ENCODE measurements at regions not wholly inside any gene's neighbourhood (a gene's known extent, or its start where the extent isn't known, plus 50 kb on each side); places are given as distances from the start of the nearest gene placed in this dataset.

DNA sequence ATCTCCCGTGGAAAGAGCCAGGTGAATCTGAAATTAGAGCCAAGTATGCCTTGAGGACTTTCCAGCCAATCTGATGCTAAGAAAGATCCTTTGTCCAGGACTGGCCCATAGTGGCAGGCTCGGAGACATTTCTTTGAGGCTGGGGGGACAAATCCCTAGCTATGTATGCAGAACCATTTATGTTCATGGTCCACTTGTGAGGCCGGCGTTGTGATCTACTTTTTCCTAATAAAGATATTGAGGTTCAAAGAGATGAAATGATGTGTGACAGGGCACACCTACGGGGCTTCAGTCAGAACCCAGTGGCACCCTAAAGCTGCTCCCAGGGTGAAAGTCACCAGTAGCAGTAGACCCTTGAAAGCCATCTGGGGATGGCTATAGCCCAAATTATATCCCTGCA, 120.3 kb upstream of the MAFB start:
- Mint-ChIP-seq H3K4me1 (ENCODE audit: low read depth) (no peaks in the 10 kb centered on the region), H3K9me3 (no peaks in the 10 kb centered on the region), H3K27ac (no peak overlapping the region), H3K4me3 (no peak overlapping the region), H3K27me3 (ENCODE audit: low read depth) (peaks cover 7% of the 10 kb centered on the region), H3K36me3 (ENCODE audit: low read depth) (no peaks in the 10 kb centered on the region)

DNA sequence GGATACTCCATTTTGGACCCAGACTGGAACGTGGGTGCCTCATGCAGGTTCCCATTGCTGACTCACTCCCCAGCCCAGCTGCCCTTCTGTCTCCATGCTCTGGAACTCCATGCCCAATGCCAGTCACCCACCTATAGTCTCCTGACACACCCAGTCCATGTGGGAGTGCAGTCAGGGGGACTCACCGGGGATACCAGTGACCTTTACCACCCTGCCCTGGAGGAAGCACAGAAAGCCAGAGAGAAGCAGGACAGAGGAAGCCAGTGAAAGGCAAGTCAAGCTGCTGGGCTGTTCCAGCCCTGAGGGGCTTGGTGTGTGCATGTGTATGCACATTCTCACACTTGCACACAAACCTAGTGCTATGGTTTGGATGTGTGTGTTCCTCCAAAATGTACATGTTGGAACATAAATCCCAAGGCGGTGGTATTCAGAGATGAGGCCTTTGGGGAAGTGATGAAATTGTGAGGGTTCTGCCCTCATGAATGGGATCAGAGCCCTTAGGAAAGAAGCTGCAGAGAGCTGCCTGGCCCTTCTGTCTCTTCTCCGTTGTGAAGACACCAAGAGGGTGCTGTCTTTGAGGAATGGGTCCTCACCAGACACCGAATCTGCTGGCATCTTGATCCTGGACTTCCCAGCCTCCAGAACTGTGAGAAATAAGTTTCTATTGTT, 121.4 kb upstream of the MAFB start:
- H3K4me1 Mint-ChIP-seq (ENCODE audit: low read depth), result no peaks in the 10 kb centered on the region
- H3K9me3 Mint-ChIP-seq, result no peaks in the 10 kb centered on the region
- peaks cover 6% of the 10 kb centered on the region for H3K27me3 Mint-ChIP-seq (ENCODE audit: low read depth)
- H3K36me3 Mint-ChIP-seq (ENCODE audit: low read depth), result no peaks in the 10 kb centered on the region
- no peak overlapping the region for H3K27ac Mint-ChIP-seq
- no peak overlapping the region for H3K4me3 Mint-ChIP-seq

DNA sequence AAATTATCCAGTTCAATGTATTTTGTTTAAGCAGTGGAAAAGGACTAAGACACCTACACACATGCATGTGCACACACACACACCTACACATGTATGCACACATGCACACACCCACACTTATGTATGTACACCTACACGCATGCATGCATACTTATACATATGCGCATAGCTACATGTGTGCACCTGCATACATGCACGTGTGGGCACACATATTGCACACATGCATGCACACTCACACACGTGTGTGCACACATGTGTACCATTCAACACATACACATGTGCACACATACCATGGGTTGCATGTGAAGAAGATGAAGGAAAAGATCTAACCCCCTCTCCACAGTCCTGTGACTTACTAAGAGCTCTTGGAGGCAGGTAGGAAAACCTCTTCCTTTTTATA, 122.0 kb upstream of the MAFB start:
- no peak overlapping the region for H3K4me3 Mint-ChIP-seq
- peaks cover 3% of the 10 kb centered on the region for H3K27me3 Mint-ChIP-seq (ENCODE audit: low read depth)
- no peaks in the 10 kb centered on the region for H3K36me3 Mint-ChIP-seq (ENCODE audit: low read depth)
- H3K9me3 Mint-ChIP-seq, result no peaks in the 10 kb centered on the region
- no peak overlapping the region for H3K27ac Mint-ChIP-seq
- H3K4me1 Mint-ChIP-seq (ENCODE audit: low read depth), result no peaks in the 10 kb centered on the region

DNA sequence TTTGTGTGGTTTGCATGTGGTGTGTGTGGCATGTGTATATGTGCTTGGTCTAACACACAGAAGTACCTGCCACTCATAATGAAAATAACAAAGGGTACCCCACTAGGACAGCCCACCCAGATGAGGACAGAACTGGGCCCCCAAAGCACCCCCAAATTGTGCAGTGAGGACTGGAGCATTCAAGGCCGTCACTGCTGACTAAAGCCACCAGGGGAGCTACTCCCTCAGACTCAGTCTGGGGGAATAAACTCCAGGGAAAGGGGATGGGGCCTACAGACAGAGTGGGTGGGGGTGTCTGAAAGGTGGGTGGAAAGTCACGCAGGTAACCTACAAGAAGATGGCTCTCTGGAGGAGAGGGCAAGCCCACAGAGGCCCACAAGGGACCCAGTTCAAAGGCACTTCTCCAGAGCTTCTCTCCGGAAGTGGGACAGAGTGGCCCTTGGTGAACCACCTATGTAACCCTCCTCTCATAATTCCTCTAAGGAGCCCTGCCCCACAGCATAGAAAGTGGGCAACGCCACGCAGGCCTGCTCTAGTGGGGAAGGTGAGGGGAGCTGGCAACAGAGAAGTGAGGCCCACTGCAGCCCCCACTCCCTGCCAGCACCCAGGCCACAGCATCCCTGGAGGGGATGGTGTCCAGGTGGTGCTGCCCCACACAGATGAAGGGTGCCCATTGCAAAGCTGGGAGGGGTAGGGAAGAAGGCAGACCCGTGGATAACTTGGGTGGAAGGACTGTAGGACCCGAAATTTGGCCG, 122.8 kb upstream of the MAFB start:
- H3K4me3 Mint-ChIP-seq, result no peak overlapping the region
- no peak overlapping the region for H3K27ac Mint-ChIP-seq
- no peaks in the 10 kb centered on the region for H3K4me1 Mint-ChIP-seq (ENCODE audit: low read depth)
- H3K9me3 Mint-ChIP-seq, result no peaks in the 10 kb centered on the region
- peaks cover 3% of the 10 kb centered on the region for H3K27me3 Mint-ChIP-seq (ENCODE audit: low read depth)
- H3K36me3 Mint-ChIP-seq (ENCODE audit: low read depth), result no peaks in the 10 kb centered on the region

DNA sequence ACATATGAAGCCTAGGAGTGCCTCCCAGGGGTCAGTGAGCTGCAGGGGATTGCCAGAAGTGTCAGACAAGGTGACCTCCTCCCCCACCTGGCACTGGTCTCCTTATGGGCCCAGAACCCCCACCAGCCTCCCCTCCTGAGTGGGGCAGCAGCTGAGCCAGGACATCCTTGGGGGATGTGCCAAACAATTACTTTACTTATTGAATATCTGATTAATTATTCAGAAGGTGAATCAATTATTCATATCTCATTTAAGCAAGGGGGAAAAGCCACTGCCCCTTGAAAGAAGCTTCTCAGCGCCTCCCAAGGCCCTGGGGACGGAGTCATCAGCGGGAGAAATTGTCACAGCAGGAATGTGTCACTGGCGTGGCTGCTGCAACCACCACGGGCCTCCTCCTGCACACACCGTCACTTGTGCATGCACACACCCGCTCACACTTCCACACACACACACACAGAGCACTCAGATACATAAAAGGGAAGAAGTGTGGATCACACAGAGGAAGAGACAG, 123.4 kb upstream of the MAFB start:
- H3K4me3 Mint-ChIP-seq, result no peak overlapping the region
- H3K27ac Mint-ChIP-seq, result no peak overlapping the region
- H3K4me1 Mint-ChIP-seq (ENCODE audit: low read depth), result no peaks in the 10 kb centered on the region
- peaks cover 3% of the 10 kb centered on the region for H3K27me3 Mint-ChIP-seq (ENCODE audit: low read depth)
- H3K36me3 Mint-ChIP-seq (ENCODE audit: low read depth), result no peaks in the 10 kb centered on the region
- H3K9me3 Mint-ChIP-seq, result no peaks in the 10 kb centered on the region

DNA sequence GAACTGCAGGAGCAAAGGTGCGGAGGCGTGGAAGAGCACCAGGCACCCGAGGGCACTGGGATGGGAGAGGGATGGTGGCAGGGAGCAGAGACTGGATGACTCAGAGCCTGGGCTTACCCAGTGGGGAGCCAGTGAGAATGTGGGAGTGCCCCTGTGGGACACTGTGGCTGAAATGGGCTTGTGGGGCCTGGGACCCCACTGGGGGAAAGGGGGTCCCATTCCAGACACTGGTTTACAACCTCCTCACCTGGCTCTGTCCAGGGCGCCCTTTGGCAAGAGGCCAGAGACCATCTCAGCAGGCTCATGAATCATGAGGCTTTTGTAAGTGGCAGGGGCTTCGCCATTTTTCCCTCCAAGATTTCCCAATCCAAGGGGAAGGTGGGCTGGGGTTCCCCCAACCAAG, 124.0 kb upstream of the MAFB start:
- no peak overlapping the region for H3K27ac Mint-ChIP-seq
- H3K27me3 Mint-ChIP-seq (ENCODE audit: low read depth), result peaks cover 3% of the 10 kb centered on the region

DNA sequence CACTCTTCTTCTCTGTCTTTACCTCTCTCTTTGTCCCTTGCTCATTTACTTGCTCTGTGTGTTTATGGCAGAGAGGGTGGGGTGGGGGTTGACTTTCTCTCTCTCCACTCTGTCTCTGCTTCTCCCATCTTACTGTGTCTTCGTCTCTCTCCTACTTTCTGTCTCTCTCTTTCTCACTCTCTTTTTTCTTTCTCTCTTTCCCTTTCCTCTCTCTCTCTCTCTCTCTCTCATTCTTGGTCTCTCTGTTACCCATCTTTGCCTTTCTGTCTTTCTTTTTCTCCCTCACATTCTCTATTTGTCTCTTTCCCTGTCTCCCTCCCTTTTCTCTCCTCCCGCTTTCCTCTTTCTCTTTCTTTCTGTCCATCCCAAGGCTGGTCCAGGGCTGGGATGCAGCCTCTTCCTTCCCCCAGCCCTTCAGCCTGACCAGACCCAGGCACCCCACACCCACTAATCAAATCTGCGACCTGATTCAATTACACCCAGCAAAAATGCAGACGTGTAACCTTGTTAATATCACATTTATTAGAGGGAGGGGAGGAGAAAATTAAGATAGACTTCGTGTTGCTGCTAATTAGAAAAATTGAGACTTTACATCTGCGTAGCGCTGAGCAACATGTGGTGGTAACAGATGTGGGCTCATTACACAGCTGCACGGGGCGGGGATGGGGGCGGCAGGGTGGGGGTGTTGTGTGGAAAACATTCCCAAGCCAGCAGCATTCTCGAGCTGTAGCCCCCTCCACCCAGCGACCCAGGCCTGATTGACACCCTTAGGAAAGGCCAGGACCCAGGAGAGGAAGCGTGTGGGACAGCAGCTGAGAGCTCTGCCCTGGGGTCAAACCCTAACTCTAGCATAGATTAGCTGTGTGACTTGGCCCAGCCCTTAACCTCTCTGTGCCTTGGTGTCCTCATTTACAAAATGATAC, 124.9 kb upstream of the MAFB start:
- H3K4me3 Mint-ChIP-seq, result no peak overlapping the region
- peaks cover 3% of the 10 kb centered on the region for H3K27me3 Mint-ChIP-seq (ENCODE audit: low read depth)
- no peaks in the 10 kb centered on the region for H3K4me1 Mint-ChIP-seq (ENCODE audit: low read depth)
- H3K9me3 Mint-ChIP-seq, result peaks cover 6% of the 10 kb centered on the region
- no peaks in the 10 kb centered on the region for H3K36me3 Mint-ChIP-seq (ENCODE audit: low read depth)
- no peak overlapping the region for H3K27ac Mint-ChIP-seq

More for the DNA sequence above, 124.0 kb upstream of the MAFB start:
- no peak overlapping the region for H3K4me3 Mint-ChIP-seq
- H3K9me3 Mint-ChIP-seq, result no peaks in the 10 kb centered on the region
- H3K4me1 Mint-ChIP-seq (ENCODE audit: low read depth), result no peaks in the 10 kb centered on the region
- H3K36me3 Mint-ChIP-seq (ENCODE audit: low read depth), result no peaks in the 10 kb centered on the region

DNA sequence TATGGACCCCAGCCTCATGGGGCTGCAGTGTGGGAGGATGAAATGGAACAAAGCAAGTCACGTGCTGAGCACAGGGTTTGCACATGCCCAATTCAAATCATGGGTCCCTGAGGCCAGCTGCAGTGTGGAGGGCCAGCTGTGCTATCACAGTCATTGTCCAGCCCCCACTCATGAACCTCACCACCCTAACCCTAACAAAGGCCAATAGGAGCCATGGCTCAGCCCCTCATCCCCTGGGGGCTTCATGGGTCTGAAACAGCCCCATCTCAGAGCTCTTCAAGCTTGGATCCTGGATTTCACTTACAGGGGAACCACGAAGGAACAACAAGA, 125.6 kb upstream of the MAFB start:
- Mint-ChIP-seq H3K27ac (no peak overlapping the region), H3K9me3 (peaks cover 6% of the 10 kb centered on the region), H3K4me1 (ENCODE audit: low read depth) (no peaks in the 10 kb centered on the region), H3K36me3 (ENCODE audit: low read depth) (no peaks in the 10 kb centered on the region), H3K4me3 (no peak overlapping the region), H3K27me3 (ENCODE audit: low read depth) (peaks cover 3% of the 10 kb centered on the region)

DNA sequence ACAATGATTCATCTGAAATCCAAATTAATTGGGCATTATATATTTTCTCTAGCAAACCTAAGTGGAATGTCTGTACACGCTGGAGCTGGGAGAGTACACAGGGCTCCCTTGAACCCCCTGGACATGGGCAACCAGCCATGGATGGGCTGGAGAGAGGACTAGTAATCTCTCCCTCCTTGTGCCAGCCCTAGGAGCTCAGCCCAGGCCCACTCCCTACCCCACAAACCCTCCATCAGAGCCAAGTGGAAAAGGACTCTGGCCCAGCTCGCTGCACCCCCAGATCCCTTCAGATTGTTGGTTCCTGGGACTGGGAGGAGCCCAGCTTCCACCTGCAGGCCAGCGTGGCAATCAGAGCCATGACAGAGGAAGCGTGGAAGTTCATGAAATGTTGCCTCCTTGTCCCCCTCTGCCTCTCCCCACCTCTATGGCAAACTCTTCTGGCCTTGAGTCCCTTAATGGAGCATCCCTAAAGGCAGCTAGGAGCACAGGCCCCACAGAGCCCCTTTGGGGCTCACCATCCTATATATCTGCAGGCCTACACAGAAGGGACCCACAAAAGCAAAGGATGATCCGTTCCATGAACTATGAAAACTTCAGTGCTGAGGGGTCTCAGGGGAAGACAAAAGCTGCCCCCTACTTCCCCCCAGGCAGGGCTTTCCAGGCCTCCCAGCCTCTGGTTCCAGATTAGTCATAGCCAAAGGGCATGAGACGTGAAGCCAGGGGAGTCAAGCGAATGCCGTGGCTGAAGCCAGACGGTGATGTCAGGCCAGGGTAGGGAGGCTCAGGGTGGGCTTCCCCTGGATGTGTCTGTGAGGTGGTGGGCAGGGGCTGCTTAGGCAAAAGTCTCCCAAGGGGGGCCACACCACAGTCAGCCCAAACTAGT, 126.4 kb upstream of the MAFB start:
- Mint-ChIP-seq H3K9me3 (peaks cover 6% of the 10 kb centered on the region), H3K27ac (no peak overlapping the region), H3K36me3 (ENCODE audit: low read depth) (no peaks in the 10 kb centered on the region), H3K27me3 (ENCODE audit: low read depth) (peaks cover 3% of the 10 kb centered on the region), H3K4me1 (ENCODE audit: low read depth) (no peaks in the 10 kb centered on the region), H3K4me3 (no peak overlapping the region)

DNA sequence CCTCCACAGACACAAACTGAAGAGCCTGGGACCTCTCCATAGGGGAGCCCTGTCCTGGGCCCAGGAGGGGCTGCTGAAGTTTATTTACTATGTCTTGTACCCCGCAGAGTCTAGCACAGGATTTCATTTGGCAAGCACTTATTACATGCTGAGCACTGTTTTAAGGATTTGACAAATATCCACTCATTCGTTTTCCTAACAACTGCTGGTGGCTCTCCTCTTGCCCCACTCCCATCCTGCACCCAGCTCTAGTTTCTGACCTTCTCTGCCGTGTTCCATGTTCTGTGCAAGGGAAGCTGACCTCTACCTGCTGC, 127.0 kb upstream of the MAFB start:
- peaks cover 6% of the 10 kb centered on the region for H3K9me3 Mint-ChIP-seq
- no peak overlapping the region for H3K27ac Mint-ChIP-seq
- H3K27me3 Mint-ChIP-seq (ENCODE audit: low read depth), result peaks cover 3% of the 10 kb centered on the region
- no peaks in the 10 kb centered on the region for H3K4me1 Mint-ChIP-seq (ENCODE audit: low read depth)
- H3K36me3 Mint-ChIP-seq (ENCODE audit: low read depth), result no peaks in the 10 kb centered on the region
- no peak overlapping the region for H3K4me3 Mint-ChIP-seq

DNA sequence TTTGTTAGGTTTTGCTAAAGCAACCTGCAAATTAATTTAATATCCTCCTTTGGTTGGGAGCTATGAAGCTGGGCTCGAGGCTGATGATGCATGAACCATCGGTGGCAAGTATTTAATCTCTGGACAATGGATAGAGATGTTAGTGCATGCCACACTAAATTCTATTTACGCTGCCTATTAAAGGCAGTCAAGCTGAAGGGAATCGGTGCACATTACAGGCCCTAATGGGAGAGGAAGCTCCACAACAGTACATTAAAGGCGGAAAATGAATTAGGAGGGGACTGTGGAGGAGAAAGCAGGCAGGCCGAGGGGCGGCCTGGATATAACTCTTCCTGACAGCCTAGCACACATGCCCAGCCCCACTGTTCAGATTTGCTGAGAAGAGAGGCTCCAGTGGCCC, 132.4 kb upstream of the MAFB start:
- H3K4me3 Mint-ChIP-seq, result no peak overlapping the region
- peaks cover 17% of the 10 kb centered on the region for H3K9me3 Mint-ChIP-seq
- peaks cover 17% of the 10 kb centered on the region for H3K27me3 Mint-ChIP-seq (ENCODE audit: low read depth)
- no peaks in the 10 kb centered on the region for H3K4me1 Mint-ChIP-seq (ENCODE audit: low read depth)
- H3K36me3 Mint-ChIP-seq (ENCODE audit: low read depth), result no peaks in the 10 kb centered on the region
- no peak overlapping the region for H3K27ac Mint-ChIP-seq

DNA sequence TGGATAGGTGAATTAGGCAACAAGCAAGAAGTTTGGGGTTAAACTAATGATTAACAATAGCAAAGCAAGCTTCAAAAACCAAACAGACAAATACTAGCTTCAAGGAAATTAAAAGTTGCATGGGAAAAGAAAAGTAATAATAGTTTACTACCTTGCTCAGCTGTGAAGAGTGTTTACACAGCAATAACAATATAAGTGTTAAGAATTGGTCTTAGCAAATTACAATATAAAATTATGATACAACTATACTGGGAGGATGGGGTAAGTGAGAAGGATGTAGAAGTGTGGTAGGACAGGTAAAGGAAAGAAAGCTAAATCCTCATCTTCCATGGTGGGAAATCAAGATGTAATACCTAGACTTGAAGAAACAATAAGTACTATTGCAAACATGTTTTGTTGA, 137.7 kb upstream of the MAFB start:
- no peak overlapping the region for H3K4me3 Mint-ChIP-seq
- peaks cover 11% of the 10 kb centered on the region for H3K9me3 Mint-ChIP-seq
- no peaks in the 10 kb centered on the region for H3K4me1 Mint-ChIP-seq (ENCODE audit: low read depth)
- no peaks in the 10 kb centered on the region for H3K36me3 Mint-ChIP-seq (ENCODE audit: low read depth)
- H3K27me3 Mint-ChIP-seq (ENCODE audit: low read depth), result peaks cover 21% of the 10 kb centered on the region
- H3K27ac Mint-ChIP-seq, result no peak overlapping the region

DNA sequence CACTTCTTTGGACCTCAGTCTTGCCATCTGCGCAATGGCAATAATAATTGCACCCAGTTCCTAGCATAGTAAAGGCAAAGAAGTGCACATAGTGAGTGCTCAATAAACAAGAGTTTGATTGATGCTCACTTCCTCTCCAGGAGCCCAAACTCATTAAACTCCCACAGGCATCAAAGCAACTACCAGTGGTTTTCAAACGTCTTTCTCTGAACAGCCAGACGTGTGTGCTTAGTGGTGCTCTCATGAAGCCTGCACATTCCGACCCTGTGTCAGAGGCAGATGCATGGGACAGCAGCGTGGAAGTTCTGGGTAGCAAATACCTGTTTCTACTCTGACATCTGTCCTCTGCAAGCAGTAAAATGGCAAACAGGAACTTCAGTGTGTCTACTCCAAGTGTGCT, 146.3 kb upstream of the MAFB start:
- Mint-ChIP-seq H3K4me3 (no peak overlapping the region), H3K4me1 (ENCODE audit: low read depth) (no peaks in the 10 kb centered on the region), H3K9me3 (peaks cover 5% of the 10 kb centered on the region), H3K27me3 (ENCODE audit: low read depth) (peaks cover 14% of the 10 kb centered on the region), H3K27ac (no peak overlapping the region), H3K36me3 (ENCODE audit: low read depth) (no peaks in the 10 kb centered on the region)

DNA sequence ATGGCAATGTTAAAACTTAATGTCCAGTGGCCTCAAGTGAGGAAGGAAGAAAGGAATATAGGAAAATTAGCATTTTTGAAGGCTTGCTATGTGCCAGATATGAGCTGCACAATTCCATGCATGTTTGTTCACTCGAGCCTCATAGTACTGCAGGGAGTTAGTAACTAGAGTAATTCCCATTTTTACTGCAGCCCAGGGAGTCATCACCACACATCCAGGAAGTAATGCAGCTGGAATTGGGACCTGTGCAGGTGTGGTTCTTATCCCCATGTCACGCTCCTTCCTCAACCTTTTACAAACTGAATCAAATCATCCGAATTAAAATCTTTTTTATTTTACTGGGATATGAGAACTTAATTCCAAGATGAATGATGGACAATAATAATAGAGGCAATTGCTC, 149.5 kb upstream of the MAFB start:
- Mint-ChIP-seq H3K4me1 (ENCODE audit: low read depth) (no peaks in the 10 kb centered on the region), H3K27ac (no peak overlapping the region), H3K36me3 (ENCODE audit: low read depth) (no peaks in the 10 kb centered on the region), H3K27me3 (ENCODE audit: low read depth) (peaks cover 20% of the 10 kb centered on the region), H3K4me3 (no peak overlapping the region), H3K9me3 (peaks cover 5% of the 10 kb centered on the region)
